Liver (tissue), 8 donors: ENCODE measurements at regions not wholly inside any gene's neighbourhood (a gene's known extent, or its start where the extent isn't known, plus 50 kb on each side); places are given as distances from the start of the nearest gene placed in this dataset.

ENCODE experiments used
- DNase-seq: peaks from one replicate; pipeline ENCODE4 v3.0.0-alpha.2; 2017; ENCODE audit warnings: low spot score
- H3K27ac ChIP-seq, 2 donors: one replicate each; pipeline ENCODE4 v1.7.0; 2013; ENCODE audit warnings: inconsistent platforms in 2 of 2, low read length in 2 of 2, control low read depth in 1 of 2, low read depth in 1 of 2, mild to moderate bottlenecking in 1 of 2
- H3K27me3 ChIP-seq, 4 donors: one replicate each; pipeline versions ENCODE4 v1.6.1 to v1.7.0; 2013; ENCODE audit warnings: low read length in 3 of 4, inconsistent platforms in 1 of 4, mild to moderate bottlenecking in 1 of 4, moderate library complexity in 1 of 4; ENCODE audit not compliant: control insufficient read depth in 4 of 4, insufficient read depth in 4 of 4
- H3K36me3 ChIP-seq, 4 donors: one replicate each; pipeline versions ENCODE4 v1.6.1 to v1.7.0; 2013; ENCODE audit warnings: low read length in 3 of 4, mild to moderate bottlenecking in 3 of 4, low read depth in 1 of 4, moderate library complexity in 1 of 4; ENCODE audit not compliant: control insufficient read depth in 4 of 4, insufficient read depth in 3 of 4
- H3K4me1 ChIP-seq, 4 donors: one replicate each; pipeline versions ENCODE4 v1.6.1 to v1.7.0; 2013; ENCODE audit warnings: low read length in 3 of 4, mild to moderate bottlenecking in 3 of 4, moderate library complexity in 1 of 4; ENCODE audit not compliant: control insufficient read depth in 4 of 4, insufficient read depth in 4 of 4
- H3K4me3 ChIP-seq, 3 donors: one replicate each; pipeline versions ENCODE4 v1.6.1 to v1.7.0; 2013; ENCODE audit warnings: low read length in 3 of 3, control low read depth in 1 of 3, low read depth in 1 of 3, mild to moderate bottlenecking in 1 of 3
- H3K9ac ChIP-seq, 2 donors: one replicate each; pipeline ENCODE4 v1.7.0; 2013; ENCODE audit warnings: low read length in 2 of 2, mild to moderate bottlenecking in 2 of 2, moderate library complexity in 2 of 2, control low read depth in 1 of 2, low read depth in 1 of 2
- H3K9me3 ChIP-seq, 4 donors: one replicate each; pipeline versions ENCODE4 v1.6.1 to v1.7.0; 2013; ENCODE audit warnings: low read length in 3 of 4; ENCODE audit not compliant: control insufficient read depth in 4 of 4
- FOXA1 ChIP-seq: IDR thresholded peaks from 2 replicates; pipeline ENCODE4 v1.6.1; 2016; ENCODE audit warnings: antibody characterized with exemption
- FOXA2 ChIP-seq: IDR thresholded peaks from 2 replicates; pipeline ENCODE4 v1.6.1; 2016; ENCODE audit warnings: antibody characterized with exemption
- GABPA ChIP-seq, 2 donors: IDR thresholded peaks in 1 of 2; conservative IDR thresholded peaks in 1 of 2; 2 replicates each; pipeline ENCODE4 v1.6.1; 2016; ENCODE audit warnings: antibody characterized with exemption in 2 of 2, mild to moderate bottlenecking in 1 of 2, moderate library complexity in 1 of 2
- HNF4A ChIP-seq, 2 donors: conservative IDR thresholded peaks; 2 replicates each; pipeline ENCODE4 v1.6.1; 2016; ENCODE audit warnings: antibody characterized with exemption in 2 of 2, mild to moderate bottlenecking in 2 of 2
- JUND ChIP-seq, 2 donors: IDR thresholded peaks; 2 replicates each; pipeline ENCODE4 v1.6.1; 2016; ENCODE audit warnings: antibody characterized with exemption in 2 of 2
- NR2F2 ChIP-seq: IDR thresholded peaks from 2 replicates; pipeline ENCODE4 v1.6.1; 2016; ENCODE audit warnings: antibody characterized with exemption
- RXRA ChIP-seq, 2 donors: IDR thresholded peaks; 2 replicates each; pipeline ENCODE4 v1.6.1; 2017 to 2018; ENCODE audit warnings: antibody characterized with exemption in 2 of 2, mild to moderate bottlenecking in 1 of 2
- SP1 ChIP-seq: IDR thresholded peaks from 2 replicates; pipeline ENCODE4 v1.6.1; 2018; ENCODE audit warnings: antibody characterized with exemption, mild to moderate bottlenecking
- TAF1 ChIP-seq: conservative IDR thresholded peaks from 2 replicates; pipeline ENCODE4 v1.6.1; 2016; ENCODE audit warnings: antibody characterized with exemption, mild to moderate bottlenecking
- WGBS: extraction: QIAGEN DNeasy Blood & Tissue Kit; methylation state at CpG from one replicate; pipeline ENCODE4 v1.1.7; 2013; 5-methylcytosine and 5-hydroxymethylcytosine counted together
- TF ChIP-seq, protein P1 (sequence below): IDR thresholded peaks from 2 replicates; pipeline ENCODE4 v1.6.1; 2016; ENCODE audit warnings: antibody characterized with exemption
- TF ChIP-seq, protein P2 (sequence below): fragments of 150-350 bp; IDR thresholded peaks from 2 replicates; pipeline ENCODE4 v1.5.1; 2017; ENCODE audit warnings: improper control_type of control experiment, low read depth, low read length; ENCODE audit not compliant: missing input control
- TF ChIP-seq, protein P3 (sequence below): IDR thresholded peaks from 2 replicates; pipeline ENCODE4 v1.6.1; 2016; ENCODE audit warnings: antibody characterized with exemption
- TF ChIP-seq, protein P4 (sequence below): IDR thresholded peaks from 2 replicates; pipeline ENCODE4 v1.6.1; 2016; ENCODE audit warnings: antibody characterized with exemption, mild to moderate bottlenecking
- donor health status: healthy.
- donor health status: healthy.
- donor health status: healthy.
- donor health status: healthy.
- donor health status: healthy.

DNA sequence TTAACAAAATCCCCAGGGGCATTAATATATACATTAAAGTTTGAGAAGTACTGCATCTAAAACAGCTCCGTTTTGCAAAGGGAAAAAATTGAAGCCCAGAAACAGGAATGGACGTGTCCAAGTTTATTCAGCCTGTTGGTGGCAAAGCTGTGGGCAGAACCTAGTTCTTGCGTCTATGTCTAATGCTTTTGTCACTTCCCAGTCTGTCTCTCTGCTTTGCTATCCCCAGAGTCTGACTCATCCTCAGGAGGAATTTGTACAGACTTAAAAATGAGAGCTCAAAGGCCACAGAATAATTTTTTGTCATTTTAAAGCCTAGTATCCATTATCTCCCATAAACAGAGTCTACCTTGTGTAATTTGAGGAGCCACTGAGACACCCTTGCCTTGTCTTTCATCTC is 330.9 kb upstream of the GRIA1 start:
- no peak for DNase-seq
- Histone ChIP-seq H3K27ac (no peak overlapping the region), H3K36me3 (no peaks in the 10 kb centered on the region), H3K4me1 (no peaks in the 10 kb centered on the region), H3K4me3 (no peak overlapping the region), H3K9ac (no peak overlapping the region), H3K9me3 (no peaks in the 10 kb centered on the region), H3K27me3 (peaks cover 0 to 2% (median 0%) of the 10 kb centered on the region in 4 donors)
- 37% methylated on average over 3 of the region's 3 CpGs for WGBS
- TF ChIP-seq TAF1 (no peak), JUND (IDR thresholded peaks at IDR 0.05) (no peak), GABPA (IDR thresholded peaks at IDR 0.05 in 1 of 2, conservative IDR thresholded peaks at IDR 0.05 in 1 of 2) (no peak)
- TF ChIP-seq, protein P1, sequence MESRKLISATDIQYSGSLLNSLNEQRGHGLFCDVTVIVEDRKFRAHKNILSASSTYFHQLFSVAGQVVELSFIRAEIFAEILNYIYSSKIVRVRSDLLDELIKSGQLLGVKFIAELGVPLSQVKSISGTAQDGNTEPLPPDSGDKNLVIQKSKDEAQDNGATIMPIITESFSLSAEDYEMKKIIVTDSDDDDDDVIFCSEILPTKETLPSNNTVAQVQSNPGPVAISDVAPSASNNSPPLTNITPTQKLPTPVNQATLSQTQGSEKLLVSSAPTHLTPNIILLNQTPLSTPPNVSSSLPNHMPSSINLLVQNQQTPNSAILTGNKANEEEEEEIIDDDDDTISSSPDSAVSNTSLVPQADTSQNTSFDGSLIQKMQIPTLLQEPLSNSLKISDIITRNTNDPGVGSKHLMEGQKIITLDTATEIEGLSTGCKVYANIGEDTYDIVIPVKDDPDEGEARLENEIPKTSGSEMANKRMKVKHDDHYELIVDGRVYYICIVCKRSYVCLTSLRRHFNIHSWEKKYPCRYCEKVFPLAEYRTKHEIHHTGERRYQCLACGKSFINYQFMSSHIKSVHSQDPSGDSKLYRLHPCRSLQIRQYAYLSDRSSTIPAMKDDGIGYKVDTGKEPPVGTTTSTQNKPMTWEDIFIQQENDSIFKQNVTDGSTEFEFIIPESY = no peak

DNA sequence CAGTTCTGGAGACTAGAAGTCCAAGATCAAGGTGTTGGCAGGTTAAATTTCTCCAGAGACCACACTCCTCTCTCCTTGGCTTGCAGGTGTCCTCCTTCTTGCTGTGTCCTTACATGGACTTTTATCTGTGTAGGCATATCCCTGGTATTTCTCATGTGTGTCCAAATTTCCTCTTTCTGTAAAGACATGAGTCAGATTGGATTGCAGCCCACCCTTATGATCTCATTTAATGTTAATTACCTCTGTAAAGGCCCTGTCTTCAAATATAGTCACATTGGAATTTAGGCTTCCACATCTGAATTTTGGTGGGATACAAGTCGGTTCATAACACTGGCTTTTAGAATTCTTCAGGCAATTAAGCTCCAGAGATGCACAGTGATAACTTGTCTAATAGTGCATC is 322.2 kb upstream of the GRIA1 start:
- 78% methylated on average over 1 of the region's 1 CpG for WGBS
- Histone ChIP-seq H3K4me1 (no peaks in the 10 kb centered on the region), H3K4me3 (no peak overlapping the region), H3K9me3 (no peaks in the 10 kb centered on the region), H3K36me3 (no peaks in the 10 kb centered on the region), H3K9ac (no peak overlapping the region), H3K27ac (no peak overlapping the region), H3K27me3 (no peaks in the 10 kb centered on the region)
- TF ChIP-seq HNF4A (conservative IDR thresholded peaks at IDR 0.05) (no peak), NR2F2 (no peak), FOXA1 (no peak), FOXA2 (no peak), JUND (IDR thresholded peaks at IDR 0.05) (no peak), SP1 (no peak), TAF1 (no peak)
- TF ChIP-seq, protein P2, sequence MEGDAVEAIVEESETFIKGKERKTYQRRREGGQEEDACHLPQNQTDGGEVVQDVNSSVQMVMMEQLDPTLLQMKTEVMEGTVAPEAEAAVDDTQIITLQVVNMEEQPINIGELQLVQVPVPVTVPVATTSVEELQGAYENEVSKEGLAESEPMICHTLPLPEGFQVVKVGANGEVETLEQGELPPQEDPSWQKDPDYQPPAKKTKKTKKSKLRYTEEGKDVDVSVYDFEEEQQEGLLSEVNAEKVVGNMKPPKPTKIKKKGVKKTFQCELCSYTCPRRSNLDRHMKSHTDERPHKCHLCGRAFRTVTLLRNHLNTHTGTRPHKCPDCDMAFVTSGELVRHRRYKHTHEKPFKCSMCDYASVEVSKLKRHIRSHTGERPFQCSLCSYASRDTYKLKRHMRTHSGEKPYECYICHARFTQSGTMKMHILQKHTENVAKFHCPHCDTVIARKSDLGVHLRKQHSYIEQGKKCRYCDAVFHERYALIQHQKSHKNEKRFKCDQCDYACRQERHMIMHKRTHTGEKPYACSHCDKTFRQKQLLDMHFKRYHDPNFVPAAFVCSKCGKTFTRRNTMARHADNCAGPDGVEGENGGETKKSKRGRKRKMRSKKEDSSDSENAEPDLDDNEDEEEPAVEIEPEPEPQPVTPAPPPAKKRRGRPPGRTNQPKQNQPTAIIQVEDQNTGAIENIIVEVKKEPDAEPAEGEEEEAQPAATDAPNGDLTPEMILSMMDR = no peak
- TF ChIP-seq, protein P3, sequence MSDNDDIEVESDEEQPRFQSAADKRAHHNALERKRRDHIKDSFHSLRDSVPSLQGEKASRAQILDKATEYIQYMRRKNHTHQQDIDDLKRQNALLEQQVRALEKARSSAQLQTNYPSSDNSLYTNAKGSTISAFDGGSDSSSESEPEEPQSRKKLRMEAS = no peak
- TF ChIP-seq, protein P1 = no peak
- DNase-seq = no peak

GRCh38 chr5:153187503-153187902 is 303.0 kb upstream of the GRIA1 start:
- no peak overlapping the region for H3K4me3 ChIP-seq
- WGBS = 84% methylated on average over 1 of the region's 1 CpG
- no peaks in the 10 kb centered on the region for H3K4me1 ChIP-seq
- no peaks in the 10 kb centered on the region for H3K36me3 ChIP-seq
- TF ChIP-seq, protein P4, sequence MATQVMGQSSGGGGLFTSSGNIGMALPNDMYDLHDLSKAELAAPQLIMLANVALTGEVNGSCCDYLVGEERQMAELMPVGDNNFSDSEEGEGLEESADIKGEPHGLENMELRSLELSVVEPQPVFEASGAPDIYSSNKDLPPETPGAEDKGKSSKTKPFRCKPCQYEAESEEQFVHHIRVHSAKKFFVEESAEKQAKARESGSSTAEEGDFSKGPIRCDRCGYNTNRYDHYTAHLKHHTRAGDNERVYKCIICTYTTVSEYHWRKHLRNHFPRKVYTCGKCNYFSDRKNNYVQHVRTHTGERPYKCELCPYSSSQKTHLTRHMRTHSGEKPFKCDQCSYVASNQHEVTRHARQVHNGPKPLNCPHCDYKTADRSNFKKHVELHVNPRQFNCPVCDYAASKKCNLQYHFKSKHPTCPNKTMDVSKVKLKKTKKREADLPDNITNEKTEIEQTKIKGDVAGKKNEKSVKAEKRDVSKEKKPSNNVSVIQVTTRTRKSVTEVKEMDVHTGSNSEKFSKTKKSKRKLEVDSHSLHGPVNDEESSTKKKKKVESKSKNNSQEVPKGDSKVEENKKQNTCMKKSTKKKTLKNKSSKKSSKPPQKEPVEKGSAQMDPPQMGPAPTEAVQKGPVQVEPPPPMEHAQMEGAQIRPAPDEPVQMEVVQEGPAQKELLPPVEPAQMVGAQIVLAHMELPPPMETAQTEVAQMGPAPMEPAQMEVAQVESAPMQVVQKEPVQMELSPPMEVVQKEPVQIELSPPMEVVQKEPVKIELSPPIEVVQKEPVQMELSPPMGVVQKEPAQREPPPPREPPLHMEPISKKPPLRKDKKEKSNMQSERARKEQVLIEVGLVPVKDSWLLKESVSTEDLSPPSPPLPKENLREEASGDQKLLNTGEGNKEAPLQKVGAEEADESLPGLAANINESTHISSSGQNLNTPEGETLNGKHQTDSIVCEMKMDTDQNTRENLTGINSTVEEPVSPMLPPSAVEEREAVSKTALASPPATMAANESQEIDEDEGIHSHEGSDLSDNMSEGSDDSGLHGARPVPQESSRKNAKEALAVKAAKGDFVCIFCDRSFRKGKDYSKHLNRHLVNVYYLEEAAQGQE = no peak
- TF ChIP-seq RXRA (IDR thresholded peaks at IDR 0.05) = no peak
- no peak for TF ChIP-seq FOXA1
- TF ChIP-seq FOXA2 = no peak
- no peak for TF ChIP-seq TAF1
- H3K9ac ChIP-seq = no peak overlapping the region
- H3K27ac ChIP-seq = no peak overlapping the region
- no peaks in the 10 kb centered on the region for H3K27me3 ChIP-seq
- no peaks in the 10 kb centered on the region for H3K9me3 ChIP-seq
- no peak for DNase-seq
